DOHH2 (cell line): ENCODE measurements at regions not wholly inside any gene's neighbourhood (a gene's known extent, or its start where the extent isn't known, plus 50 kb on each side); places are given as distances from the start of the nearest gene placed in this dataset.

Experiments used
- EZH2phosphoT487 ChIP-seq: fragments of 200-600 bp; sonication (generic); IDR thresholded peaks from 2 replicates; pipeline ENCODE4 v1.6.1; 2017; ENCODE audit warnings: borderline replicate concordance, mild to moderate bottlenecking, antibody characterized with exemption, low read length, moderate library complexity, mixed read lengths
- TF ChIP-seq, protein P1 (sequence below): fragments of 200-600 bp; sonication (generic); IDR thresholded peaks from one replicate; pipeline ENCODE4 v1.5.1; 2014; ENCODE audit warnings: antibody characterized with exemption, mild to moderate bottlenecking, low read depth, low read length; ENCODE audit not compliant: poor library complexity, severe bottlenecking

- TF ChIP-seq, protein P1, sequence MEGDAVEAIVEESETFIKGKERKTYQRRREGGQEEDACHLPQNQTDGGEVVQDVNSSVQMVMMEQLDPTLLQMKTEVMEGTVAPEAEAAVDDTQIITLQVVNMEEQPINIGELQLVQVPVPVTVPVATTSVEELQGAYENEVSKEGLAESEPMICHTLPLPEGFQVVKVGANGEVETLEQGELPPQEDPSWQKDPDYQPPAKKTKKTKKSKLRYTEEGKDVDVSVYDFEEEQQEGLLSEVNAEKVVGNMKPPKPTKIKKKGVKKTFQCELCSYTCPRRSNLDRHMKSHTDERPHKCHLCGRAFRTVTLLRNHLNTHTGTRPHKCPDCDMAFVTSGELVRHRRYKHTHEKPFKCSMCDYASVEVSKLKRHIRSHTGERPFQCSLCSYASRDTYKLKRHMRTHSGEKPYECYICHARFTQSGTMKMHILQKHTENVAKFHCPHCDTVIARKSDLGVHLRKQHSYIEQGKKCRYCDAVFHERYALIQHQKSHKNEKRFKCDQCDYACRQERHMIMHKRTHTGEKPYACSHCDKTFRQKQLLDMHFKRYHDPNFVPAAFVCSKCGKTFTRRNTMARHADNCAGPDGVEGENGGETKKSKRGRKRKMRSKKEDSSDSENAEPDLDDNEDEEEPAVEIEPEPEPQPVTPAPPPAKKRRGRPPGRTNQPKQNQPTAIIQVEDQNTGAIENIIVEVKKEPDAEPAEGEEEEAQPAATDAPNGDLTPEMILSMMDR = no peak
- no peak for TF ChIP-seq EZH2phosphoT487
Measured at GRCh38 chr1:47651311-47652089, 213.7 kb downstream of the FOXD2 start.
